ENCODE measurements at regions not wholly inside any gene's neighbourhood (a gene's known extent, or its start where the extent isn't known, plus 50 kb on each side); places are given as distances from the start of the nearest gene placed in this dataset.
A peak's percentile ranks its signal among the peaks of the same experiment; 100 is the strongest.
"Not testable (repeated sequence)": the region's sequence is repeated elsewhere in the genome, so short reads cannot be mapped to it uniquely, and the experiment has no call there.

DNA sequence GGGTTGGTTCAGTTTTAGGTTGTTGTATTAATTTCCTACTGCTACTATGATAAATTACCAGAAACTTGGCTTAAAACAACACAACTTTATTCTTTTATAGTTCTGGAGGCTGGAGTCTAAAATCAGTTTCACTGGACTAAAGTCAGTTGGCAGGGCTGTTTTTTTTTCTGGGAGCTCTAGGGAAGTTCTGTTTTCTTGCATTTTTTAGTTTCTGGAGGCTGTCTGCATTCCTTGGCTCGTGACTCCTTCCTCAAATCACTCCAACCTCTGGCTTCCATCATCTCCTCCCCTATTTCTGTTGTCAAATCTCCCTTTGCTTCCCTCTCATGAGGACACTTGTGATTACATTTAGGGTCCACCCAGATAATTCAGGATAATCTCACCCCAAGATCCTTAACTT, 51.3 kb upstream of the SUB1 start:
- POLR2A ChIA-PET: no interaction called here
- H3K9me3 ChIP-seq (ENCODE audit: low read length): no peaks in the 10 kb centered on the region
- no peaks in the 10 kb centered on the region for H3K36me3 ChIP-seq (ENCODE audit: insufficient read depth, low read length)
- H3K27ac Mint-ChIP-seq: peak overlapping the region in 6 of 8 donors; percentile 11 to 85 (median 55)
- H3K4me3 ChIP-seq (ENCODE audit: low read length): no peak overlapping the region
- no peaks in the 10 kb centered on the region for H3K27me3 ChIP-seq (ENCODE audit: insufficient read depth, low read length, poor library complexity, severe bottlenecking)
- H3K27me3 Mint-ChIP-seq: no peaks in the 10 kb centered on the region
- H3K4me3 Mint-ChIP-seq: peak overlapping the region in 4 of 7 donors; percentile 54 to 65 (median 58)
- CTCF ChIA-PET: interaction anchor here (0.7 to 1.6 kb wide), 2 partner anchors 51 to 56 kb away, joined by 4 read pairs; partner anchors contain the start of gene SUB1
- peaks cover 39 to 78% (median 72%) of the 10 kb centered on the region in 3 donors for H3K4me1 Mint-ChIP-seq
- H3K27ac ChIP-seq (ENCODE audit: low read depth, low read length): no peak overlapping the region
- H3K9me3 Mint-ChIP-seq: no peaks in the 10 kb centered on the region
- peaks cover 39% of the 10 kb centered on the region for H3K4me1 ChIP-seq (ENCODE audit: insufficient read depth, low read length)
- H3K36me3 Mint-ChIP-seq: peaks cover 0 to 8% (median 7%) of the 10 kb centered on the region in 3 donors
- DNase-seq: no peak

DNA sequence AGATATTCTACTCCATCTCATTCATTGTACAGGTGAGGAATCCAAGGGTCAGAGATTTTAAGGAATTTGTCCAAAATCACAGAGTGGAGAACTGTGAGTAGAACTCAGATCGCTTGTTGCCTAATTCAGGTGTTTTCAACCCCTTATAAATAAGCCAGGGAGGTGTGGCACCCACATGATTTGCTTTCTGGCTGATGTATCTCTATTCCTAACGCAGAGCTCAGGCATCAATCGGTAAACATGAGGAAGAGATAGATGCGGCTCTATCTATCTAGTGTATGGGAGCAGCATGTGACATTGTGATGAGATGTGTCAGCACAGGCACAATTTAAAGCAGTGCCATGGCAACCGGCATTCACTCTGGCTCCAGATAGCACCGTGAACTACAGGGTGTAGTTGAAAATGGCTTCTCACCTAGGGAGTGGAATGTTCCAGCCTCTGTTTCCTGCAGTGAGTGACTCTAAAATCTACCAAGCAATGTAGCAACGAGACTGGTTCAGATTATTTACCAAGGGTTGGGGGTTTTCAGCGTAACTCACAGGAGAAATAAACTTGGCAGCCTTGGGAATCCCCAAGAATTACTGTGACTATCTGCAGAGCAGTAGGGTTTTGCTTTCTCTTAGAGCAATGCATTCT, 53.4 kb upstream of the SUB1 start:
- H3K27ac ChIP-seq (ENCODE audit: low read depth, low read length): peak overlapping the region; percentile 76
- H3K9me3 ChIP-seq (ENCODE audit: low read length): no peaks in the 10 kb centered on the region
- CTCF ChIA-PET: interaction anchor here (1.3 to 1.6 kb wide), 2 partner anchors 42 to 58 kb away, joined by 3 to 10 read pairs; no protein-coding TSS in a partner anchor
- peaks cover 24 to 58% (median 52%) of the 10 kb centered on the region in 3 donors for H3K4me1 Mint-ChIP-seq
- H3K27me3 ChIP-seq (ENCODE audit: insufficient read depth, low read length, poor library complexity, severe bottlenecking): no peaks in the 10 kb centered on the region
- peaks cover 29% of the 10 kb centered on the region for H3K4me1 ChIP-seq (ENCODE audit: insufficient read depth, low read length)
- no peaks in the 10 kb centered on the region for H3K27me3 Mint-ChIP-seq
- H3K4me3 Mint-ChIP-seq: peak overlapping the region; percentile 81 to 95 (median 90)
- DNase-seq: peak; percentile 7 to 74 (median 39)
- peaks cover 0 to 8% (median 7%) of the 10 kb centered on the region in 3 donors for H3K36me3 Mint-ChIP-seq
- H3K27ac Mint-ChIP-seq: peak overlapping the region; percentile 82 to 98 (median 92)
- H3K36me3 ChIP-seq (ENCODE audit: insufficient read depth, low read length): no peaks in the 10 kb centered on the region
- H3K9me3 Mint-ChIP-seq: no peaks in the 10 kb centered on the region
- POLR2A ChIA-PET: interaction anchor here (0.5 to 1.8 kb wide), 6 partner anchors 53 to 220 kb away, joined by 3 to 12 read pairs (median 4); partner anchors contain the start of genes SUB1 and ZFR
- H3K4me3 ChIP-seq (ENCODE audit: low read length): peak overlapping the region; percentile 49

DNA sequence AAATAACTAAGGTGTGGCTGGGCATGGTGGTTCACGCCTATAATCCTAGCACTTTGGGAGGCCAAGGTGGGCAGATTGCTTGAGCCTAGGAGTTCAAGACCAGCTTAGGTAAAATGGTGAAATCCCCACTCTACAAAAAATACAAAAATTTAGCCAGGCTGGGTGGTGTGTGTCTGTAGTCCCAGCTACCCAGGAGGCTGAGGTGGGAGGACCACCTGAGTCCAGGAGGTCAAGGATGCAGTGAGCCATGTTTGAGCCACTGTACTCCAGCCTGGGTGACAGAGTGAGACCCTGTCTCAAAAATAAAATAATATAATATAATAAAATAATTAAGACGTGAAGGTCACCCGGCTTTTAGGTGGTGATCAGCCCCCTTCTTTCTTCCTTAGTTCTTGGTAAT, 58.0 kb upstream of the SUB1 start:
- H3K4me1 Mint-ChIP-seq: peaks cover 8 to 30% (median 30%) of the 10 kb centered on the region in 3 donors
- POLR2A ChIA-PET, CTCF ChIA-PET: not testable (repeated sequence)

DNA sequence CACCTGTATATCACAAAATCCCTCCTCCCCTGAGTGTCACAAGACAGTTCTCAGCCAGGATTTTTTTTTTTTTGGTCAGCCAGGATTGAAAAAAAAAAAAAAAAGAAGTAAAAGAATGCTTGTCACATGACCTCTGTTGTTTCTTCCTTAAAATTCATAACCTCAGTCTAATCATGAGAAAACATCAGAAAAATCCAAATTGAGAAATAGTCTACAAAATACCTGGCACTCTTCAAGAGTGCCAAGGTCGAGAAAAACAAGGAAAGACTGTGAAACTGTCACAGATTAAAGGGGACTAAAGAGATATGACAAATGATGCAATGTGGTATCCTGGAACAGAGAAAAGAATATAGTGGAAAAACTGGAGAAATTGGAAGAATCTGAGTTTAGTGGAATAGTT, 58.5 kb upstream of the SUB1 start:
- no peak for DNase-seq
- H3K4me3 Mint-ChIP-seq: no peak overlapping the region
- H3K9me3 ChIP-seq (ENCODE audit: low read length): no peaks in the 10 kb centered on the region
- no peak overlapping the region for H3K27ac Mint-ChIP-seq
- no peak overlapping the region for H3K4me3 ChIP-seq (ENCODE audit: low read length)
- H3K27me3 ChIP-seq (ENCODE audit: insufficient read depth, low read length, poor library complexity, severe bottlenecking): no peaks in the 10 kb centered on the region
- peaks cover 0 to 2% (median 1%) of the 10 kb centered on the region in 3 donors for H3K36me3 Mint-ChIP-seq
- ChIA-PET POLR2A (no interaction called here), CTCF (no interaction called here)
- no peaks in the 10 kb centered on the region for H3K36me3 ChIP-seq (ENCODE audit: insufficient read depth, low read length)
- no peaks in the 10 kb centered on the region for H3K9me3 Mint-ChIP-seq
- no peaks in the 10 kb centered on the region for H3K27me3 Mint-ChIP-seq
- H3K4me1 Mint-ChIP-seq: peaks cover 8 to 28% (median 27%) of the 10 kb centered on the region in 3 donors
- H3K4me1 ChIP-seq (ENCODE audit: insufficient read depth, low read length): peaks cover 15% of the 10 kb centered on the region
- H3K27ac ChIP-seq (ENCODE audit: low read depth, low read length): no peak overlapping the region

More for the DNA sequence above, 58.0 kb upstream of the SUB1 start:
- H3K27ac ChIP-seq (ENCODE audit: low read depth, low read length); H3K27me3 Mint-ChIP-seq; H3K36me3 Mint-ChIP-seq; H3K4me3 Mint-ChIP-seq; H3K9me3 ChIP-seq (ENCODE audit: low read length); H3K36me3 ChIP-seq (ENCODE audit: insufficient read depth, low read length); H3K27ac Mint-ChIP-seq; H3K27me3 ChIP-seq (ENCODE audit: insufficient read depth, low read length, poor library complexity, severe bottlenecking); H3K9me3 Mint-ChIP-seq; DNase-seq; H3K4me3 ChIP-seq (ENCODE audit: low read length): not testable (repeated sequence)
- H3K4me1 ChIP-seq (ENCODE audit: insufficient read depth, low read length): peaks cover 15% of the 10 kb centered on the region

DNA sequence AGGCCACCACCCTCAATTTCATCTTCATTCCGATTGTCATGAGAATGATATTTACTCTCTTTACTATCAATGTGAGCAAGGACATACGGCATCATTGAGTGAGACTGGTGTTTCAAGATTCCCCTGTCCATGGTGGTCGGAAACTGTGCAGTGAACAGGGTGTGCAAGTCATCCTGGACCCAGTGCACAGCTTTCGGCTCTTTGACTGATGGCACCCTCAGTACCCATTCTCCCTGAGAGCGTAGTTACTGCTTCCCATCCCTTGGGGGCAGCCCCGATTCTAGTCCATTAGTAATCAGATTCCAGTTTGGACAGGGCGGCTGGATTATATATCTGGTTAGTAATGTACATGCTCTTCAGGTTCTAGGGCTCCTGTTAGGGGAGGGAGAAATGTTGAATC, 61.7 kb upstream of the SUB1 start:
- no peak overlapping the region for H3K4me3 Mint-ChIP-seq
- peaks cover 0 to 5% of the 10 kb centered on the region in 2 donors for H3K27me3 Mint-ChIP-seq
- Histone ChIP-seq H3K27ac (ENCODE audit: low read depth, low read length) (no peak overlapping the region), H3K4me1 (ENCODE audit: insufficient read depth, low read length) (peaks cover 6% of the 10 kb centered on the region), H3K36me3 (ENCODE audit: insufficient read depth, low read length) (no peaks in the 10 kb centered on the region), H3K9me3 (ENCODE audit: low read length) (no peaks in the 10 kb centered on the region), H3K27me3 (ENCODE audit: insufficient read depth, low read length, poor library complexity, severe bottlenecking) (no peaks in the 10 kb centered on the region), H3K4me3 (ENCODE audit: low read length) (no peak overlapping the region)
- H3K27ac Mint-ChIP-seq: no peak overlapping the region
- H3K9me3 Mint-ChIP-seq: no peaks in the 10 kb centered on the region
- DNase-seq: no peak
- CTCF ChIA-PET: interaction anchor here (0.6 to 1.6 kb wide), 3 partner anchors 34 to 67 kb away, joined by 3 to 7 read pairs (median 3); no protein-coding TSS in a partner anchor
- POLR2A ChIA-PET: no interaction called here
- peaks cover 0 to 1% (median 0%) of the 10 kb centered on the region in 3 donors for H3K36me3 Mint-ChIP-seq
- peaks cover 0 to 22% (median 11%) of the 10 kb centered on the region in 3 donors for H3K4me1 Mint-ChIP-seq

DNA sequence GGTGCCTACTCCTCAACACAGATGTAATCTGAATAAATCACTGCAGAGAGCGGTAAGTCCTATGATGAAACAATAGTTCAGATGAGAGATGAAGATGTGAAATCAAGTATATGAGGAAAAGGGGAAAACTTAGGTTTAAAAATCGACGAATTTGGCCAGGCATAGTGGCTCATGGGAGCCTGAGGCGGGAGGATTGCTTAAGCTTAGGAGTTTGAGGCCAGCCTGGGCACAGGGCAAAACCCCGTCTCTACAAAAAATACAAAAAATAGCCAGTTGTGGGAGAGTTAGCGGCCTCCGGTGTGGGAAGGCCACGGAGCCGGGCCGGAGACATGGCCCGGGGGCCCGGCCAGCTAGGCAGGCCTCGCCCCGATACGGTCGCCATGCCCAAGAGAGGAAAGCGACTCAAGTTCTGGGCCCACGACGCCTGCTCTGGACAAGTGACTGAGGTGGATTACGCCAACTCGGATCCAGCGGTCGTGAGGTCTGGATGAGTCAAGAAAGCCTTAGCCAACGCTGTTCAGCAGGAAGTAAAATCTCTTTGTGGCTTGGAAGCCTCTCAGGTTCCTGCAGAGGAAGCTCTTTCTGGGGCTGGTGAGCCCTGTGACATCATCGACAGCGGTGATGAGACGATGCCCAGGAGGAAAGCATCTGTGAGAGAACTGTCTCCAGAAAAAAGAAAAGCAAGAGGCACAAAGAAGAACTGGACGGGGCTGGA, 62.8 kb upstream of the SUB1 start:
- H3K27ac ChIP-seq (ENCODE audit: low read depth, low read length): no peak overlapping the region
- Mint-ChIP-seq H3K4me1 (peaks cover 0 to 22% (median 11%) of the 10 kb centered on the region in 3 donors), H3K9me3 (no peaks in the 10 kb centered on the region), H3K4me3 (peak overlapping the region in 1 of 7 donors; percentile 33), H3K36me3 (peaks cover 0 to 1% (median 0%) of the 10 kb centered on the region in 3 donors), H3K27ac (peak overlapping the region in 2 of 8 donors; percentile 37 to 38), H3K27me3 (peaks cover 0 to 5% of the 10 kb centered on the region in 2 donors)
- peaks cover 6% of the 10 kb centered on the region for H3K4me1 ChIP-seq (ENCODE audit: insufficient read depth, low read length)
- no peaks in the 10 kb centered on the region for H3K27me3 ChIP-seq (ENCODE audit: insufficient read depth, low read length, poor library complexity, severe bottlenecking)
- peak in 1 of 5 donors; percentile 46 for DNase-seq
- H3K9me3 ChIP-seq (ENCODE audit: low read length): no peaks in the 10 kb centered on the region
- POLR2A ChIA-PET: no interaction called here
- H3K36me3 ChIP-seq (ENCODE audit: insufficient read depth, low read length): no peaks in the 10 kb centered on the region
- CTCF ChIA-PET: no interaction called here
- no peak overlapping the region for H3K4me3 ChIP-seq (ENCODE audit: low read length)

DNA sequence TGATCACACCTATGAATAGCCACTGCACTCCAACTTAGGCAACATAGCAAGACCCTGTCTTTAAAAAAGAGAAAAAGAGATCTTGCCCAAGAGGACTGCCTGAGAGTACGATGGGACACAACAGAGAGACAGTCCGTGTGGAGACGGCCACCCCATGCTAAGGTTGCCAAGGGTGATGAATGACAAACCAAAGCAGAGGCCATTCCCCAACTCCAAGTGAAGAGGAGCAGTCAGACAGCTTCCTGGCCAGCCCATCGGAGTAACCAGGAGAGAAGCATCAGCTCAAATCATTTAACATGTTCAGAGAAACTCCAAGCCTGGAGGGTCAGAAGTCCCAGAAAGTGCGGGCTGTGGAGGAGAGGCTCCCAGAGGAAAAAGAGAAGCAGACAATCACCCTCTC, 63.9 kb upstream of the SUB1 start:
- ChIA-PET CTCF (no interaction called here), POLR2A (no interaction called here)
- Histone ChIP-seq H3K27me3 (ENCODE audit: insufficient read depth, low read length, poor library complexity, severe bottlenecking) (no peaks in the 10 kb centered on the region), H3K9me3 (ENCODE audit: low read length) (no peaks in the 10 kb centered on the region), H3K27ac (ENCODE audit: low read depth, low read length) (no peak overlapping the region), H3K4me1 (ENCODE audit: insufficient read depth, low read length) (peaks cover 6% of the 10 kb centered on the region), H3K4me3 (ENCODE audit: low read length) (no peak overlapping the region), H3K36me3 (ENCODE audit: insufficient read depth, low read length) (no peaks in the 10 kb centered on the region)
- peaks cover 0 to 22% (median 11%) of the 10 kb centered on the region in 3 donors for H3K4me1 Mint-ChIP-seq
- H3K27ac Mint-ChIP-seq: peak overlapping the region in 1 of 8 donors; percentile 15
- DNase-seq: no peak
- H3K27me3 Mint-ChIP-seq: peaks cover 0 to 9% of the 10 kb centered on the region in 2 donors
- no peaks in the 10 kb centered on the region for H3K36me3 Mint-ChIP-seq
- H3K4me3 Mint-ChIP-seq: no peak overlapping the region
- H3K9me3 Mint-ChIP-seq: no peaks in the 10 kb centered on the region

DNA sequence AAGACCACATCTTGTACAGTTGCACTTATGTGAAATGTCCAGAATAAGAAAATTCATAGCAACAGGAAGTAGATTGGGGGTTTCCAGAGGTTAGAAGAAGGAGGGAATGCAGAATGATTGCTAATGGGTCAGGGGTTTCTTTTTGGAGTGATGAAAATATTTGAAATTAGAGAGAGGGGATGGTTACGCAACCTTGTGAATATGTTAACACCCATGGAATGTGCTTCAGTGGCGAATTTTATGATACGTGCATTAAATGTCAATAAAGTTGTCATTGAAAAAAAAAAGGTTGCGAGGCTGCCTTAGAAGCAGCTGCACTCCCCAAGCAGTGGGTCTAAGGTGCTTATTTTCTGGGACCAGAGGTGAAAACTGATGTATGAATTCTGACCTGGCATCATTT, 64.4 kb upstream of the SUB1 start:
- Histone ChIP-seq H3K36me3 (ENCODE audit: insufficient read depth, low read length) (no peaks in the 10 kb centered on the region), H3K4me1 (ENCODE audit: insufficient read depth, low read length) (peaks cover 6% of the 10 kb centered on the region), H3K9me3 (ENCODE audit: low read length) (no peaks in the 10 kb centered on the region), H3K27me3 (ENCODE audit: insufficient read depth, low read length, poor library complexity, severe bottlenecking) (no peaks in the 10 kb centered on the region), H3K27ac (ENCODE audit: low read depth, low read length) (no peak overlapping the region), H3K4me3 (ENCODE audit: low read length) (no peak overlapping the region)
- Mint-ChIP-seq H3K27ac (peak overlapping the region in 1 of 8 donors; percentile 20), H3K36me3 (no peaks in the 10 kb centered on the region), H3K4me3 (no peak overlapping the region), H3K27me3 (peaks cover 0 to 9% of the 10 kb centered on the region in 2 donors), H3K4me1 (peaks cover 0 to 22% (median 11%) of the 10 kb centered on the region in 3 donors), H3K9me3 (no peaks in the 10 kb centered on the region)
- ChIA-PET CTCF (no interaction called here), POLR2A (no interaction called here)
- no peak for DNase-seq

All from CD8-positive, alpha-beta memory T cell (primary cell).